ENCODE measurements at regions not wholly inside any gene's neighbourhood (a gene's known extent, or its start where the extent isn't known, plus 50 kb on each side); places are given as distances from the start of the nearest gene placed in this dataset.

- H3K27me3 Mint-ChIP-seq, result no peaks in the 10 kb centered on the region
- no peaks in the 10 kb centered on the region for H3K36me3 Mint-ChIP-seq (ENCODE audit: low read depth)
- no peak overlapping the region for H3K4me3 Mint-ChIP-seq
- H3K9me3 Mint-ChIP-seq, result no peaks in the 10 kb centered on the region
- H3K27ac Mint-ChIP-seq, result no peak overlapping the region
- no peak for DNase-seq
- no peaks in the 10 kb centered on the region for H3K4me1 Mint-ChIP-seq
- POLR2A ChIA-PET, result no interaction called here
- CTCF ChIA-PET, result no interaction called here
These were observed 183.0 kb downstream of the GBA3 start for GRCh38 chr4:22875587-22876257.

GRCh38 chr4:22874334-22874912 lies 181.7 kb downstream of the GBA3 start:
- no peaks in the 10 kb centered on the region for H3K9me3 Mint-ChIP-seq
- H3K4me1 Mint-ChIP-seq, result no peaks in the 10 kb centered on the region
- H3K4me3 Mint-ChIP-seq, result no peak overlapping the region
- DNase-seq, result no peak
- no peak overlapping the region for H3K27ac Mint-ChIP-seq
- no peaks in the 10 kb centered on the region for H3K27me3 Mint-ChIP-seq
- ChIA-PET CTCF (interaction anchor here (1.3 kb wide), 1 partner anchor 13 kb away, joined by 3 read pairs; no protein-coding TSS in a partner anchor), POLR2A (no interaction called here)
- H3K36me3 Mint-ChIP-seq (ENCODE audit: low read depth), result no peaks in the 10 kb centered on the region

DNA sequence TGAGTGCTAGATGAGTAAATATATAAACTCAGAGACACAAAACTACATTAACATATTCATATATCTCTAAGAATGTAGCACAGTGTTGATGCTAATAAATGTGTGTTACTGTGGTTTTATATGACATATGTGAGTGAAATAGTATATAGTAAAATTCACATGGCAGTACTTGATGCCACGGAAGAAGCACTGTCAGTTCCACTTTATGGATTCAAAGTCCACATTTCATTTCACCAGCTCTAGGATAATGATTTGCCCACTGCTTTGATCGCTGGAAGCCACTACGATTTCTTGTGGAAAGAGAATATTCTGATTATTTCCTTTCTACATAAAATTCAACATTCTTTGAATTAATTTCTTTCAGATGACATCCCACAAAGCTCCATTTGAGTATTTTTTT lies 181.2 kb downstream of the GBA3 start:
- H3K27me3 Mint-ChIP-seq, result no peaks in the 10 kb centered on the region

DNA sequence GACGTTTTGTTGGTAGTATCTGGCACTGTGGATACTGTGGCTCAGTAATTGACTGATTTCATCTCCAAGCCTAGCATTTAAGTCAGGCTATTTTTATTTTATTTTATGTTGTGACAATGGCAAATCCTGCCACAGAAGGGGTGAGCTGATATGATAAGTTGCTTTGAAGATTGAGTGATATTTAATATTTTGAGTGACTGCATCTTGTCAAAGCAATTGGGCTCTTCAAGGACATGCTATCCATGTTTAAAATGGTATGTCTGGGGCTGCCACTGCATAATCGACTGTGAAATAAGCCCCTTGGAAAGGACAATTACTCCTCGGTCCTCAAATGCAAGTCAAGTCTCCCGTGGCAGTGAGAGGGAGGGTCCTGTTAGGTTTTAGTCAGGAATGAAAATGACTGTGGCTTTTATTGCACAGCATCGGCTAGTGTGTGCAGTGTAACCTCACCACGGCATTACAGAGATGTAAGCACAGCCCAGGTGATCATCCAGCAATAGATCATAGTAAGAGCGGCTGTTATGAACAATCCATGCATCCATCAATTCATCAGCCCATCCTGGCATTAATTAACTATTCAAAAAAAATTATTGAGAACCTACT lies 178.2 kb downstream of the GBA3 start:
- Mint-ChIP-seq H3K9me3 (no peaks in the 10 kb centered on the region), H3K4me1 (no peaks in the 10 kb centered on the region), H3K4me3 (no peak overlapping the region), H3K27ac (no peak overlapping the region), H3K27me3 (no peaks in the 10 kb centered on the region), H3K36me3 (ENCODE audit: low read depth) (no peaks in the 10 kb centered on the region)
- ChIA-PET CTCF (no interaction called here), POLR2A (no interaction called here)
- DNase-seq, result no peak

More for the DNA sequence above, 181.2 kb downstream of the GBA3 start:
- POLR2A ChIA-PET, result no interaction called here
- no peak overlapping the region for H3K27ac Mint-ChIP-seq
- no peaks in the 10 kb centered on the region for H3K4me1 Mint-ChIP-seq
- DNase-seq, result no peak
- no peak overlapping the region for H3K4me3 Mint-ChIP-seq
- CTCF ChIA-PET, result interaction anchor here (1.3 kb wide), 1 partner anchor 13 kb away, joined by 3 read pairs; no protein-coding TSS in a partner anchor
- no peaks in the 10 kb centered on the region for H3K9me3 Mint-ChIP-seq
- no peaks in the 10 kb centered on the region for H3K36me3 Mint-ChIP-seq (ENCODE audit: low read depth)

DNA sequence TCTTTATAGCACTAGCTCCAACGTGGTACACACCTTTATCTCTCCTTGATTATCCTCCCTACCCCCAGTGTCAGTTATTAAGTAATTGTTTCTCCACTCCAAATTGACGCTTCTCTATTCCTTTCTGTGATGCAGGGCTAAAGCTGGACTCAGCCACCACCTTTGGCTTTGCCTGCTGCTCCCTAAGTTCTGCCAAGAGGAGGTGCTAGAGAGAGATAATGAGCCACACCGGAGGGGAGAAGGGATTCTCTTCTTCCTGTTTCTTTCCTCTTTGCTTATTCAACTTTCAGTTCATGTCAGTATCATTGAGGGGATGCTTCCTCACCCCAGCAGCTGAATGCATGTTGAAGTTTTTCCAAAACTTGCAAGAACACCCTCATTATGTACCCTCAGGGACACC lies 176.5 kb downstream of the GBA3 start:
- DNase-seq, result no peak
- Mint-ChIP-seq H3K36me3 (ENCODE audit: low read depth) (no peaks in the 10 kb centered on the region), H3K9me3 (no peaks in the 10 kb centered on the region), H3K4me1 (no peaks in the 10 kb centered on the region), H3K4me3 (no peak overlapping the region), H3K27ac (no peak overlapping the region), H3K27me3 (no peaks in the 10 kb centered on the region)
- POLR2A ChIA-PET, result no interaction called here
- CTCF ChIA-PET, result interaction anchor here (0.6 kb wide), 1 partner anchor 176 kb away, joined by 3 read pairs; no protein-coding TSS in a partner anchor
